ENCODE measurements at regions not wholly inside any gene's neighbourhood (a gene's known extent, or its start where the extent isn't known, plus 50 kb on each side); places are given as distances from the start of the nearest gene placed in this dataset.

DNA sequence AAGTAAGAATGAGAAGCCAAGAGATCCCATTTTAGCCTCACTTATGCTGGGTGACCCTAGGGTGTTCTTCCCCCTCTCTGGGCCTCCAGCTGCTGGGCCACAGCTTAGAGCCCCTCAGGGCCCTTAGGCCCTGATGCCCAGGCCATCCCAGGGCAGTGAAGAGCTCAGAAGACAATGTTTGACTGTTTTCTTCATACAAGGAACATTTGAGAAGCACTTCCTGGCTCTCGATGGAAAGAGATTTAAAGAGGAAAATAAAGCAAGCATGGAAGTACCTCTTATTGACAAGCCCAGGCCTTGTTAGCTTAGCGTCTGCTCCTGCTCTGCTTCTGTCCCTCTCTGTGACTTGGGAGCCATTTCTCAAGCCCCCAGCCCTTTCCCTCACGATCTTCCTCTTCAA lies 165.9 kb upstream of the SMIM23 start:
- no peak for FAIRE-seq
- in situ Hi-C loops (cut with HindIII; ENCODE audit: extremely low pct_ligation_motif_present, low pct_unique_long_range_greater_than_20kb), result no loop called here

DNA sequence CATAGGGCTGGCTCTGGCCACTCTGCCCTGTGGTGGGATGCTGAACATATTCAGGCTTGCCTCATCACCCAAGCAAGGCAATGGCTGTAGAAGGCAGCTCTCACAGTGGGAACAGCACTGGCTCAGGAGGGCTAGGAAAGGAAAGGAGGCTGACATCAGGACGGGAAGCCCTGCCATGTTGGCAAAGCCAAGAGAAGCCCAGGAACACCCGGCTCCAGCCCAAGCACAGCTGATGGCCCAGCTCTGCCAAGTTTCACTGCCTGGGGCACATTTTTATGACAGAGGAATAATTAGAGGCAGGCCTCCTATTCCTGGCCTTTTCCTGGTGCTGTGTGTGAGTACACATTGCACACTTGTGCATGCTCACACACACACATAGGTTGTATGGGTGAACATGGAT lies 163.6 kb upstream of the SMIM23 start:
- CTCF ChIA-PET (ENCODE audit: low intra/inter-chr PET ratio, low total read pairs), result no interaction called here
- Histone ChIP-seq H3K4me3 (replicated peaks in 1 of 3; ENCODE audit: insufficient read depth in 1 of 3, low read depth in 2 of 3, low read length in 3 of 3) (no peak overlapping the region), H4K20me1 (ENCODE audit: insufficient read depth, low read length) (no peaks in the 10 kb centered on the region), H3K9ac (ENCODE audit: insufficient read depth, low read depth, low read length) (no peak overlapping the region), H3K27ac (ENCODE audit: extremely low read length, insufficient read depth, low read length) (no peak overlapping the region), H2AFZ (ENCODE audit: low read length) (no peak overlapping the region), H3K79me2 (ENCODE audit: insufficient read depth, low read length) (no peaks in the 10 kb centered on the region), H3K4me1 (ENCODE audit: insufficient read depth, low read length) (peaks cover 22% of the 10 kb centered on the region), H3K4me2 (ENCODE audit: low read depth, low read length) (no peak overlapping the region), H3K9me3 (ENCODE audit: low read length) (no peaks in the 10 kb centered on the region), H3K36me3 (replicated peaks in 1 of 2; ENCODE audit: control insufficient read depth in 1 of 2, insufficient read depth in 2 of 2, low read length in 2 of 2) (no peaks in the 10 kb centered on the region), H3K27me3 (ENCODE audit: control insufficient read depth in 1 of 2, insufficient read depth in 2 of 2, low read length in 2 of 2) (peaks cover under 1 to 11% of the 10 kb centered on the region in 2 experiments; a peak in 3 of 5 replicates)
- DNase-seq (ENCODE audit: low spot score) (no peak), FAIRE-seq (no peak), ATAC-seq (no peak)
- WGBS (ENCODE audit: low lambda C conversion rate), result no CpG with 5 or more reads among the region's 2 CpGs
- in situ Hi-C loops (cut with HindIII; ENCODE audit: extremely low pct_ligation_motif_present, low pct_unique_long_range_greater_than_20kb) (no loop called here), intact Hi-C loops (cut with micrococcal nuclease; ENCODE audit: unreplicated experiment) (no loop called here)
- POLR2A ChIA-PET, result no interaction called here
- BruUV-seq (replicated peaks), result no TSS peak
- TF ChIP-seq HMG20B (CRISPR knock-in tag; conservative IDR thresholded peaks at IDR 0.05) (no peak), PHF21A (CRISPR knock-in tag; IDR thresholded peaks at IDR 0.05) (no peak), SMC3 (IDR thresholded peaks at IDR 0.05; ENCODE audit: low read length) (no peak), ZNF615 (CRISPR knock-in tag; IDR thresholded peaks at IDR 0.05; ENCODE audit: borderline replicate concordance) (no peak), ZNF724P (CRISPR knock-in tag; IDR thresholded peaks at IDR 0.05; ENCODE audit: borderline replicate concordance) (no peak), MZF1 (CRISPR knock-in tag; IDR thresholded peaks at IDR 0.05; ENCODE audit: borderline replicate concordance) (no peak)
- TF ChIP-seq, protein P1, sequence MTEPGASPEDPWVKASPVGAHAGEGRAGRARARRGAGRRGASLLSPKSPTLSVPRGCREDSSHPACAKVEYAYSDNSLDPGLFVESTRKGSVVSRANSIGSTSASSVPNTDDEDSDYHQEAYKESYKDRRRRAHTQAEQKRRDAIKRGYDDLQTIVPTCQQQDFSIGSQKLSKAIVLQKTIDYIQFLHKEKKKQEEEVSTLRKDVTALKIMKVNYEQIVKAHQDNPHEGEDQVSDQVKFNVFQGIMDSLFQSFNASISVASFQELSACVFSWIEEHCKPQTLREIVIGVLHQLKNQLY (CRISPR knock-in tag; IDR thresholded peaks at IDR 0.05), result no peak

More for the DNA sequence above, 165.9 kb upstream of the SMIM23 start:
- no TSS peak for BruUV-seq (replicated peaks)
- POLR2A ChIA-PET, result no interaction called here
- H3K27ac ChIP-seq (ENCODE audit: extremely low read length, insufficient read depth, low read length), result no peak overlapping the region
- peaks cover 20% of the 10 kb centered on the region for H3K4me1 ChIP-seq (ENCODE audit: insufficient read depth, low read length)
- H2AFZ ChIP-seq (ENCODE audit: low read length), result no peak overlapping the region
- 37% methylated on average over 3 of the region's 3 CpGs for WGBS (ENCODE audit: low lambda C conversion rate)
- CTCF ChIA-PET (ENCODE audit: low intra/inter-chr PET ratio, low total read pairs), result no interaction called here
- no peak overlapping the region for H3K4me2 ChIP-seq (ENCODE audit: low read depth, low read length)
- DNase-seq (ENCODE audit: low spot score), result no peak
- no peaks in the 10 kb centered on the region for H3K79me2 ChIP-seq (ENCODE audit: insufficient read depth, low read length)
- H3K9me3 ChIP-seq (ENCODE audit: low read length), result no peaks in the 10 kb centered on the region
- H3K4me3 ChIP-seq (replicated peaks in 1 of 3; ENCODE audit: insufficient read depth in 1 of 3, low read depth in 2 of 3, low read length in 3 of 3), result no peak overlapping the region
- no peak for ATAC-seq
- intact Hi-C loops (cut with micrococcal nuclease; ENCODE audit: unreplicated experiment), result no loop called here
- H3K9ac ChIP-seq (ENCODE audit: insufficient read depth, low read depth, low read length), result no peak overlapping the region
- H3K36me3 ChIP-seq (replicated peaks in 1 of 2; ENCODE audit: control insufficient read depth in 1 of 2, insufficient read depth in 2 of 2, low read length in 2 of 2), result no peaks in the 10 kb centered on the region
- no peaks in the 10 kb centered on the region for H4K20me1 ChIP-seq (ENCODE audit: insufficient read depth, low read length)
- peaks cover 3 to 16% of the 10 kb centered on the region in 2 experiments; a peak in 3 of 5 replicates for H3K27me3 ChIP-seq (ENCODE audit: control insufficient read depth in 1 of 2, insufficient read depth in 2 of 2, low read length in 2 of 2)
- TF ChIP-seq LCORL (IDR thresholded peaks at IDR 0.05) (no peak), LCORL (CRISPR knock-in tag; IDR thresholded peaks at IDR 0.05) (no peak), ZNF432 (CRISPR knock-in tag; IDR thresholded peaks at IDR 0.05; ENCODE audit: borderline replicate concordance) (no peak), HDAC1 (CRISPR knock-in tag; IDR thresholded peaks at IDR 0.05) (no peak), SKI (IDR thresholded peaks at IDR 0.05; ENCODE audit: partially characterized antibody) (no peak), JDP2 (CRISPR knock-in tag; IDR thresholded peaks at IDR 0.05; ENCODE audit: borderline replicate concordance) (no peak), ZNF878 (CRISPR knock-in tag; IDR thresholded peaks at IDR 0.05) (no peak), MLLT10 (CRISPR knock-in tag; IDR thresholded peaks at IDR 0.05) (no peak), ZBTB20 (CRISPR knock-in tag; IDR thresholded peaks at IDR 0.05; ENCODE audit: borderline replicate concordance, low read depth) (no peak), KAT7 (CRISPR knock-in tag; IDR thresholded peaks at IDR 0.05; ENCODE audit: borderline replicate concordance) (no peak), SP5 (CRISPR knock-in tag; IDR thresholded peaks at IDR 0.05; ENCODE audit: borderline replicate concordance, low read depth) (no peak), ZNF282 (IDR thresholded peaks at IDR 0.05; ENCODE audit: partially characterized antibody) (no peak), ZNF253 (CRISPR knock-in tag; IDR thresholded peaks at IDR 0.05; ENCODE audit: borderline replicate concordance) (no peak), FOSL1 (CRISPR knock-in tag; IDR thresholded peaks at IDR 0.05; ENCODE audit: borderline replicate concordance) (no peak), MTF1 (CRISPR knock-in tag; IDR thresholded peaks at IDR 0.05) (no peak), ATF7 (IDR thresholded peaks at IDR 0.05) (no peak), ATF7 (CRISPR knock-in tag; IDR thresholded peaks at IDR 0.05) (no peak), ZNF615 (CRISPR knock-in tag; IDR thresholded peaks at IDR 0.05; ENCODE audit: borderline replicate concordance) (no peak)
- TF ChIP-seq, protein P2, sequence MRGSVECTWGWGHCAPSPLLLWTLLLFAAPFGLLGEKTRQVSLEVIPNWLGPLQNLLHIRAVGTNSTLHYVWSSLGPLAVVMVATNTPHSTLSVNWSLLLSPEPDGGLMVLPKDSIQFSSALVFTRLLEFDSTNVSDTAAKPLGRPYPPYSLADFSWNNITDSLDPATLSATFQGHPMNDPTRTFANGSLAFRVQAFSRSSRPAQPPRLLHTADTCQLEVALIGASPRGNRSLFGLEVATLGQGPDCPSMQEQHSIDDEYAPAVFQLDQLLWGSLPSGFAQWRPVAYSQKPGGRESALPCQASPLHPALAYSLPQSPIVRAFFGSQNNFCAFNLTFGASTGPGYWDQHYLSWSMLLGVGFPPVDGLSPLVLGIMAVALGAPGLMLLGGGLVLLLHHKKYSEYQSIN (CRISPR knock-in tag; IDR thresholded peaks at IDR 0.05; ENCODE audit: borderline replicate concordance), result no peak

All from HepG2 (cell line).